PC-9 (cell line): ENCODE measurements at regions not wholly inside any gene's neighbourhood (a gene's known extent, or its start where the extent isn't known, plus 50 kb on each side); places are given as distances from the start of the nearest gene placed in this dataset.
"Not testable (repeated sequence)": the region's sequence is repeated elsewhere in the genome, so short reads cannot be mapped to it uniquely, and the experiment has no call there.

Experiments used
- BruUV-seq: library from RNA; stranded (reverse); fragments of 400-500 nt; replicated peaks from 2 replicates; lab custom pipeline; 2021; lab: Mats Ljungman, UMichigan
- CTCF ChIA-PET: fragments of 300-600 bp; sonication (Branson Sonifier 250); formaldehyde crosslinking; loops from one replicate; lab custom pipeline; 2022; ENCODE audit warnings: antibody characterized with exemption; lab: Charles Lee
- POLR2A ChIA-PET: fragments of 300-600 bp; sonication (Branson Sonifier 250); formaldehyde crosslinking; loops from one replicate; lab custom pipeline; 2022; ENCODE audit warnings: antibody characterized with exemption; ENCODE audit not compliant: unreplicated experiment; lab: Charles Lee
- DNase-seq, 2 experiments: peaks; one replicate each; pipeline versions ENCODE4 v3.0.0 to v3.0.0-alpha.2; 2015 to 2022; ENCODE audit warnings: mixed read lengths in 1 of 2
- H2AFZ ChIP-seq: fragments of 200-600 bp; sonication (generic); 2 replicates; pipeline ENCODE4 v1.8.1; 2017; ENCODE audit warnings: antibody characterized with exemption
- H3F3A ChIP-seq: fragments of 200-600 bp; sonication (generic); 2 replicates; pipeline ENCODE4 v1.8.1; 2017; ENCODE audit warnings: antibody characterized with exemption, mild to moderate bottlenecking, low read depth; ENCODE audit not compliant: insufficient read depth
- H3K27ac ChIP-seq: fragments of 200-600 bp; sonication (generic); 2 replicates; pipeline ENCODE4 v1.6.1; 2016; ENCODE audit warnings: mixed run types
- H3K27me3 ChIP-seq: fragments of 200-600 bp; sonication (generic); 2 replicates; pipeline ENCODE4 v1.6.1; 2016; ENCODE audit warnings: low read depth, mixed run types; ENCODE audit not compliant: insufficient read depth
- H3K36me3 ChIP-seq: fragments of 200-600 bp; sonication (generic); 2 replicates; pipeline ENCODE4 v1.6.1; 2016; ENCODE audit warnings: low read depth, mixed run types
- H3K4me1 ChIP-seq: fragments of 200-600 bp; sonication (generic); replicated peaks from 2 replicates; pipeline ENCODE4 v1.6.1; 2016; ENCODE audit warnings: mixed run types; ENCODE audit not compliant: insufficient read depth
- H3K4me2 ChIP-seq: fragments of 200-600 bp; sonication (generic); 2 replicates; pipeline ENCODE4 v1.6.1; 2017; ENCODE audit warnings: mixed run types
- H3K4me3 ChIP-seq: fragments of 200-600 bp; sonication (generic); 2 replicates; pipeline ENCODE4 v1.6.1; 2016; ENCODE audit warnings: mixed run types
- H3K79me2 ChIP-seq: fragments of 200-600 bp; sonication (generic); 2 replicates; pipeline ENCODE4 v1.6.1; 2017; ENCODE audit warnings: low read depth, mixed run types
- H3K9me2 ChIP-seq: fragments of 200-600 bp; sonication (generic); 2 replicates; pipeline ENCODE4 v1.8.1; 2017; ENCODE audit warnings: mild to moderate bottlenecking; ENCODE audit not compliant: insufficient read depth
- H3K9me3 ChIP-seq: fragments of 200-600 bp; sonication (generic); 2 replicates; pipeline ENCODE4 v1.8.1; 2016; ENCODE audit warnings: low read depth; ENCODE audit not compliant: insufficient read depth
- H4K20me1 ChIP-seq: fragments of 200-600 bp; sonication (generic); 2 replicates; pipeline ENCODE4 v1.8.1; 2017; ENCODE audit not compliant: insufficient read depth
- EZH2 ChIP-seq: fragments of 200-600 bp; sonication (generic); IDR thresholded peaks from 2 replicates; pipeline ENCODE4 v1.8.0; 2017; ENCODE audit warnings: antibody characterized with exemption, low read depth
- intact Hi-C: fragments of 100-400 bp; cut with micrococcal nuclease; formaldehyde crosslinking; loops from one replicate; pipeline ENCODE4 v1.10.0; 2022; ENCODE audit not compliant: unreplicated experiment
- TF ChIP-seq, protein P1 (sequence below): fragments of 200-600 bp; sonication (generic); conservative IDR thresholded peaks from 2 replicates; pipeline ENCODE4 v1.6.1; 2017; ENCODE audit warnings: mixed run types, antibody characterized with exemption, mild to moderate bottlenecking, moderate library complexity

DNA sequence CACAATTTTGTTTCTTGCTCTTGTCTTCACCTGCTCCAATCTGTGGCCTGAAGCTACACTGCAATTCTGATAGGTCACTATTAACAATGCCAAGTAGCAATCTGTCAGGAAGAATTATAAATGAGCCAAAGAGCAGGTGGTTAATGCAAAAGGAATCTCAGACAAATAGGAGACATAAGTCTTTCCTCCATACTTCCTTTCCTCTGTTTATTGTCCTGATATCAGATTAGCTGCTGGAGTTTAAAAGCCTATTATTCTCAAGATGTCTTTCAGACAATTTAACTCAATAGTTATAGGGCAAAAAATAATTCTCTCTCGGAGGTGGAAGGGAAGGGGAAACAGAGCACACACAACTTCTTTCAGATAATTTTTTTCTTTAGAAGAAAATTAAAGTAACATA is 491.6 kb downstream of the MFSD1 start:
- Histone ChIP-seq H3K27me3 (no peaks in the 10 kb centered on the region), H3K27ac (no peak overlapping the region), H3K36me3 (no peaks in the 10 kb centered on the region), H3K9me2 (no peaks in the 10 kb centered on the region), H3K4me1 (no peaks in the 10 kb centered on the region), H3K9me3 (no peaks in the 10 kb centered on the region), H3K79me2 (no peaks in the 10 kb centered on the region), H2AFZ (no peak overlapping the region), H3K4me2 (no peak overlapping the region), H3K4me3 (no peak overlapping the region), H3F3A (no peaks in the 10 kb centered on the region), H4K20me1 (no peaks in the 10 kb centered on the region)
- intact Hi-C loops, result no loop called here
- POLR2A ChIA-PET, result interaction anchor here (0.6 kb wide), 1 partner anchor 429 kb away, joined by 4 read pairs; no protein-coding TSS in a partner anchor
- TF ChIP-seq, protein P1, sequence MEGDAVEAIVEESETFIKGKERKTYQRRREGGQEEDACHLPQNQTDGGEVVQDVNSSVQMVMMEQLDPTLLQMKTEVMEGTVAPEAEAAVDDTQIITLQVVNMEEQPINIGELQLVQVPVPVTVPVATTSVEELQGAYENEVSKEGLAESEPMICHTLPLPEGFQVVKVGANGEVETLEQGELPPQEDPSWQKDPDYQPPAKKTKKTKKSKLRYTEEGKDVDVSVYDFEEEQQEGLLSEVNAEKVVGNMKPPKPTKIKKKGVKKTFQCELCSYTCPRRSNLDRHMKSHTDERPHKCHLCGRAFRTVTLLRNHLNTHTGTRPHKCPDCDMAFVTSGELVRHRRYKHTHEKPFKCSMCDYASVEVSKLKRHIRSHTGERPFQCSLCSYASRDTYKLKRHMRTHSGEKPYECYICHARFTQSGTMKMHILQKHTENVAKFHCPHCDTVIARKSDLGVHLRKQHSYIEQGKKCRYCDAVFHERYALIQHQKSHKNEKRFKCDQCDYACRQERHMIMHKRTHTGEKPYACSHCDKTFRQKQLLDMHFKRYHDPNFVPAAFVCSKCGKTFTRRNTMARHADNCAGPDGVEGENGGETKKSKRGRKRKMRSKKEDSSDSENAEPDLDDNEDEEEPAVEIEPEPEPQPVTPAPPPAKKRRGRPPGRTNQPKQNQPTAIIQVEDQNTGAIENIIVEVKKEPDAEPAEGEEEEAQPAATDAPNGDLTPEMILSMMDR, result no peak
- no peak for TF ChIP-seq EZH2
- CTCF ChIA-PET, result no interaction called here
- DNase-seq, result no peak
- no TSS peak for BruUV-seq

DNA sequence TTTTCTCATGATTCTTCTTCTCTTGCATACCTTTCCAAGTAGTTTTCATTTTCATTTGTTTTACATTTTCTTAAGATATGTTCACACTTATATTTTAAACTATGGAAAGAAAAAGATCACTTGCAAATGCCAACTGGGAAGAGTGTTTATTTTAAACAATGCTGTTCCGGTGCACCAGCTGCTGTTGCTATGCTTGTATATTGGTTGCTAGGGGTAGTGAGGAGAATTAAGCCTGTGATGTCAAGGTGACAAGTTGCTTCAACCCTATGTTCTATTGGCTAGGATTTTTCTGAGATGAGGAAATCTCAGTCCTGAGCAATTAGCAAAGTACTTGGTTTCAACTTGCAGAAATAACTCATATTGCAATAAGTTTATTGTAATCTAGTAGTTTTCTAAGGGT is 500.1 kb downstream of the MFSD1 start:
- Histone ChIP-seq H3K4me2 (no peak overlapping the region), H3K27ac (no peak overlapping the region), H3K9me3 (no peaks in the 10 kb centered on the region), H3K27me3 (no peaks in the 10 kb centered on the region), H3K79me2 (no peaks in the 10 kb centered on the region), H3K9me2 (no peaks in the 10 kb centered on the region), H3K4me1 (no peaks in the 10 kb centered on the region), H3F3A (no peaks in the 10 kb centered on the region), H3K36me3 (no peaks in the 10 kb centered on the region), H2AFZ (no peak overlapping the region), H4K20me1 (no peaks in the 10 kb centered on the region), H3K4me3 (no peak overlapping the region)
- TF ChIP-seq EZH2, result no peak
- TF ChIP-seq, protein P1, result no peak
- DNase-seq, result no peak
- CTCF ChIA-PET, result no interaction called here
- BruUV-seq, result no TSS peak
- intact Hi-C loops, result no loop called here
- POLR2A ChIA-PET, result no interaction called here

DNA sequence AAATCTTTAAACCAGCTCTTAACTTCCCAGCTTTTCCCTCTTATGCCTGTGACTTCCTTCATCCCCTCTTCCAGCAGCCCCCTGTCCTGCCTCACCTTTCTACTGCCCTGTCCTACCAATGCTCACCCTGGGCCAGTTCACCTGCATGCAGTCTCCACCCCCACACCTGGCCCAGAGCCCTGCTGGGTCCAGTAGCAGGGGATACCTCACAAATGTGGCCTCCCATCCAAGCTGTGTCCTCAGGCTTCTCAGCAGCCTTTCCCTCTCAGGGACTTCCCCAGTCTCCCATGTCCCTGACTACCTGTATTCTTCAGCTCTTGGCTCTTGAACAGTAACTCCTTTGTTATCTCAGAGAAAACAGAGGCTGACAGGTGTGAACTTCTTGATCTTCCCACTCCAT is 503.2 kb downstream of the MFSD1 start:
- H3F3A ChIP-seq, result no peaks in the 10 kb centered on the region
- H3K27ac ChIP-seq, result no peak overlapping the region
- TF ChIP-seq, protein P1, result no peak
- no peak for TF ChIP-seq EZH2
- no peaks in the 10 kb centered on the region for H4K20me1 ChIP-seq
- H3K4me1 ChIP-seq, result no peaks in the 10 kb centered on the region
- no peak for DNase-seq
- ChIA-PET POLR2A (no interaction called here), CTCF (no interaction called here)
- intact Hi-C loops, result no loop called here
- H2AFZ ChIP-seq, result no peak overlapping the region
- H3K79me2 ChIP-seq, result no peaks in the 10 kb centered on the region
- no peak overlapping the region for H3K4me2 ChIP-seq
- no peaks in the 10 kb centered on the region for H3K27me3 ChIP-seq
- BruUV-seq, result no TSS peak
- H3K36me3 ChIP-seq, result no peaks in the 10 kb centered on the region
- H3K4me3 ChIP-seq, result no peak overlapping the region
- no peaks in the 10 kb centered on the region for H3K9me3 ChIP-seq
- H3K9me2 ChIP-seq, result no peaks in the 10 kb centered on the region

DNA sequence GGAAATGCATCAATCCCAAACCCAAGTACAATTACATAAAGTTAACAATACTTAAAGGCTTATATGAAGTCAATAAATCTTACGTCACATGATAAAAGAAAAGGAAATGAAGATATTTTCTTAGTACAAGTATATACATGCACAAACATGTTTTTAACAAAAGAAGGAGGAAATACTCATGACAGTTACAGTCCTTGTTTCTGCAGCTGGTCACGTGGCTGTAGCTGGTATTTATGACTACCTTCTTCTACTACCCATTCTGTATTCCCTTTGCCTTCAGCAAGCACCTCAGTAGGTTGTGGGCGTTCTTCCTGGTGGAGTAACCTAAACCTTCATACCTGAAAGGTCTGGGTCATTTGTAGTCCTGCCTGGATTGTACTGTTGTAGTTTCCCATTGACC is 514.9 kb downstream of the MFSD1 start:
- CTCF ChIA-PET, H4K20me1 ChIP-seq, H3K27ac ChIP-seq, H3K4me1 ChIP-seq, H3K4me3 ChIP-seq, H2AFZ ChIP-seq, H3K79me2 ChIP-seq, POLR2A ChIA-PET, BruUV-seq, H3K9me2 ChIP-seq, H3K27me3 ChIP-seq, H3K36me3 ChIP-seq, H3K4me2 ChIP-seq, intact Hi-C loops, DNase-seq, H3F3A ChIP-seq, H3K9me3 ChIP-seq: not testable (repeated sequence)
